ENCODE measurements at regions not wholly inside any gene's neighbourhood (a gene's known extent, or its start where the extent isn't known, plus 50 kb on each side); places are given as distances from the start of the nearest gene placed in this dataset.

DNA sequence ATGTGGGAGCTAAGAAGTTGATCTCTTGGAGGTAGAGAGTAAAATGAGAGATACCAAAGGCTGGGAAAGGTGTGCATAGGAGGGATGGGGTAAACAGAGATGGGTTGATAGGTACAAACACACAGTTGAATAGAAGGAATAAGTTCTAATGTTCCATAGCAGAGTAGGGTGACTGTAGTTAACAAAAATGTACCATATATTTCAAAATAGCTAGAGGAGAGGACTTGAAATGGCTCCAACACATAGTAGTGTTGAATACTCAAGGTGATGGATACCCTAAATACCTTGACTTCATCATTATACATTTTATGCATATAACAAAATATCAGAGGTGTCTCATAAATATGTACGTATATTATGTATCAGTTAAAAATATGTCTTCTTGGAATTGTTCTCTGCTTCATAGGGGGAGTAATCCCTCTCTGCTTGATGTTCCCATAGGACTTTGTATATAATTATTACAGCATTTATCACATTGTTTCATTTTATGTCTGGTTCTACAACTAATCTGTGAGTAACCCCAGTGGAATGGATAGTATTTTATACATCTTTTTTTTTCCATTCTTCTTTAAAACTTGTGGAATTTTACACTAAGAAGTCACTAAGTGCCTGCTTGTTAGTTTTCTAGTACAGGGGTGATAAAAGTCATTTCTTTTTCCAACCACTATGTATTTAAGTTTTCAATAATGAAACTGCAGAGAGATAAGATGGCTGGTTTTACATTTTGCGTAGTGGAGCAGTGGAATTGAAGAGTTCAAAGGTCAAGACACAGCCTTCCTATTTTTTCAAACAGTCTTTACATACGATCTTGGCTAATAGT lies 1940.0 kb upstream of the SEL1L start:
- TF ChIP-seq, protein P1, sequence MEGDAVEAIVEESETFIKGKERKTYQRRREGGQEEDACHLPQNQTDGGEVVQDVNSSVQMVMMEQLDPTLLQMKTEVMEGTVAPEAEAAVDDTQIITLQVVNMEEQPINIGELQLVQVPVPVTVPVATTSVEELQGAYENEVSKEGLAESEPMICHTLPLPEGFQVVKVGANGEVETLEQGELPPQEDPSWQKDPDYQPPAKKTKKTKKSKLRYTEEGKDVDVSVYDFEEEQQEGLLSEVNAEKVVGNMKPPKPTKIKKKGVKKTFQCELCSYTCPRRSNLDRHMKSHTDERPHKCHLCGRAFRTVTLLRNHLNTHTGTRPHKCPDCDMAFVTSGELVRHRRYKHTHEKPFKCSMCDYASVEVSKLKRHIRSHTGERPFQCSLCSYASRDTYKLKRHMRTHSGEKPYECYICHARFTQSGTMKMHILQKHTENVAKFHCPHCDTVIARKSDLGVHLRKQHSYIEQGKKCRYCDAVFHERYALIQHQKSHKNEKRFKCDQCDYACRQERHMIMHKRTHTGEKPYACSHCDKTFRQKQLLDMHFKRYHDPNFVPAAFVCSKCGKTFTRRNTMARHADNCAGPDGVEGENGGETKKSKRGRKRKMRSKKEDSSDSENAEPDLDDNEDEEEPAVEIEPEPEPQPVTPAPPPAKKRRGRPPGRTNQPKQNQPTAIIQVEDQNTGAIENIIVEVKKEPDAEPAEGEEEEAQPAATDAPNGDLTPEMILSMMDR (IDR thresholded peaks at IDR 0.05; ENCODE audit: poor library complexity, severe bottlenecking) = no peak
- no peak for TF ChIP-seq EP300 (conservative IDR thresholded peaks at IDR 0.05; ENCODE audit: poor library complexity, severe bottlenecking)
- TF ChIP-seq POLR2AphosphoS5 (IDR thresholded peaks at IDR 0.05) = no peak
- no peak for TF ChIP-seq RAD21 (conservative IDR thresholded peaks at IDR 0.05)
- TF ChIP-seq EZH2 (IDR thresholded peaks at IDR 0.05; ENCODE audit: borderline replicate concordance, insufficient read depth, low read length, poor library complexity, severe bottlenecking) = no peak
